Uterus (tissue), 2 donors: ENCODE measurements at regions not wholly inside any gene's neighbourhood (a gene's known extent, or its start where the extent isn't known, plus 50 kb on each side); places are given as distances from the start of the nearest gene placed in this dataset.
"Not testable (repeated sequence)": the region's sequence is repeated elsewhere in the genome, so short reads cannot be mapped to it uniquely, and the experiment has no call there.

Source experiments
- POLR2A ChIP-seq, 2 donors: fragments of 450-650 bp; IDR thresholded peaks; one replicate each; pipeline ENCODE4 v1.6.1; 2016; ENCODE audit warnings: antibody characterized with exemption in 2 of 2, mild to moderate bottlenecking in 1 of 2, moderate library complexity in 1 of 2
- TF ChIP-seq, protein P1 (sequence below), 4 experiments: fragments of 200-600 bp in 2 of 4; fragments of 450-650 bp in 2 of 4; sonication (generic) in 2 of 4; IDR thresholded peaks; one replicate each; pipeline ENCODE4 v1.5.1; 2016 to 2019; ENCODE audit warnings: antibody characterized with exemption in 4 of 4, mild to moderate bottlenecking in 2 of 4, moderate library complexity in 1 of 4

DNA sequence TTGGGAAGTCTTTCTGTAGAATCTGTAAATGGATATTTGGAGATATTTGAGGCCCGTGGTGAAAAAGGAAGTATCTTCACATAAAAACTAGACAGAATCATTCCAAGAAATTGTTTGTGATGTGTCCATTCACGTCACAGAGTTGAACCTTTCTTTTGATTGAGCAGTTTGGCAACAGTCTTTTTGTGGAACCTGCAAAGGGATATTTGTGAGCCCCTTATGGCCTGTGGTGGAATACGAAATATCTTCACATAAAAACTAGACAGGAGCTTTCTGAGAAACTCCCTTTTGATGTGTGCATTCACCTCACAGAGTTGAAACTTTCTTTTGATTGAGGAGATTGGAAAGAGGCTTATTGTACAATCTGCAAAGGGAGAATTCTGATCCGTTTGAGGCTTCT is 2980.4 kb downstream of the TUBA3C start:
- TF ChIP-seq, protein P1, sequence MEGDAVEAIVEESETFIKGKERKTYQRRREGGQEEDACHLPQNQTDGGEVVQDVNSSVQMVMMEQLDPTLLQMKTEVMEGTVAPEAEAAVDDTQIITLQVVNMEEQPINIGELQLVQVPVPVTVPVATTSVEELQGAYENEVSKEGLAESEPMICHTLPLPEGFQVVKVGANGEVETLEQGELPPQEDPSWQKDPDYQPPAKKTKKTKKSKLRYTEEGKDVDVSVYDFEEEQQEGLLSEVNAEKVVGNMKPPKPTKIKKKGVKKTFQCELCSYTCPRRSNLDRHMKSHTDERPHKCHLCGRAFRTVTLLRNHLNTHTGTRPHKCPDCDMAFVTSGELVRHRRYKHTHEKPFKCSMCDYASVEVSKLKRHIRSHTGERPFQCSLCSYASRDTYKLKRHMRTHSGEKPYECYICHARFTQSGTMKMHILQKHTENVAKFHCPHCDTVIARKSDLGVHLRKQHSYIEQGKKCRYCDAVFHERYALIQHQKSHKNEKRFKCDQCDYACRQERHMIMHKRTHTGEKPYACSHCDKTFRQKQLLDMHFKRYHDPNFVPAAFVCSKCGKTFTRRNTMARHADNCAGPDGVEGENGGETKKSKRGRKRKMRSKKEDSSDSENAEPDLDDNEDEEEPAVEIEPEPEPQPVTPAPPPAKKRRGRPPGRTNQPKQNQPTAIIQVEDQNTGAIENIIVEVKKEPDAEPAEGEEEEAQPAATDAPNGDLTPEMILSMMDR (IDR thresholded peaks at IDR 0.05), result not testable (repeated sequence)
- TF ChIP-seq POLR2A (IDR thresholded peaks at IDR 0.05), result not testable (repeated sequence)
